PC-9 (cell line): ENCODE measurements at regions not wholly inside any gene's neighbourhood (a gene's known extent, or its start where the extent isn't known, plus 50 kb on each side); places are given as distances from the start of the nearest gene placed in this dataset.

Experiments
- BruUV-seq: library from RNA; stranded (reverse); fragments of 400-500 nt; replicated peaks from 2 replicates; lab custom pipeline; 2021; lab: Mats Ljungman, UMichigan
- CTCF ChIA-PET: fragments of 300-600 bp; sonication (Branson Sonifier 250); formaldehyde crosslinking; loops from one replicate; lab custom pipeline; 2022; ENCODE audit warnings: antibody characterized with exemption; lab: Charles Lee
- POLR2A ChIA-PET: fragments of 300-600 bp; sonication (Branson Sonifier 250); formaldehyde crosslinking; loops from one replicate; lab custom pipeline; 2022; ENCODE audit warnings: antibody characterized with exemption; ENCODE audit not compliant: unreplicated experiment; lab: Charles Lee
- DNase-seq, 2 experiments: peaks; one replicate each; pipeline versions ENCODE4 v3.0.0 to v3.0.0-alpha.2; 2015 to 2022; ENCODE audit warnings: mixed read lengths in 1 of 2
- H2AFZ ChIP-seq: fragments of 200-600 bp; sonication (generic); 2 replicates; pipeline ENCODE4 v1.8.1; 2017; ENCODE audit warnings: antibody characterized with exemption
- H3F3A ChIP-seq: fragments of 200-600 bp; sonication (generic); 2 replicates; pipeline ENCODE4 v1.8.1; 2017; ENCODE audit warnings: antibody characterized with exemption, mild to moderate bottlenecking, low read depth; ENCODE audit not compliant: insufficient read depth
- H3K27ac ChIP-seq: fragments of 200-600 bp; sonication (generic); 2 replicates; pipeline ENCODE4 v1.6.1; 2016; ENCODE audit warnings: mixed run types
- H3K27me3 ChIP-seq: fragments of 200-600 bp; sonication (generic); 2 replicates; pipeline ENCODE4 v1.6.1; 2016; ENCODE audit warnings: low read depth, mixed run types; ENCODE audit not compliant: insufficient read depth
- H3K36me3 ChIP-seq: fragments of 200-600 bp; sonication (generic); 2 replicates; pipeline ENCODE4 v1.6.1; 2016; ENCODE audit warnings: low read depth, mixed run types
- H3K4me1 ChIP-seq: fragments of 200-600 bp; sonication (generic); replicated peaks from 2 replicates; pipeline ENCODE4 v1.6.1; 2016; ENCODE audit warnings: mixed run types; ENCODE audit not compliant: insufficient read depth
- H3K4me2 ChIP-seq: fragments of 200-600 bp; sonication (generic); 2 replicates; pipeline ENCODE4 v1.6.1; 2017; ENCODE audit warnings: mixed run types
- H3K4me3 ChIP-seq: fragments of 200-600 bp; sonication (generic); 2 replicates; pipeline ENCODE4 v1.6.1; 2016; ENCODE audit warnings: mixed run types
- H3K79me2 ChIP-seq: fragments of 200-600 bp; sonication (generic); 2 replicates; pipeline ENCODE4 v1.6.1; 2017; ENCODE audit warnings: low read depth, mixed run types
- H3K9me2 ChIP-seq: fragments of 200-600 bp; sonication (generic); 2 replicates; pipeline ENCODE4 v1.8.1; 2017; ENCODE audit warnings: mild to moderate bottlenecking; ENCODE audit not compliant: insufficient read depth
- H3K9me3 ChIP-seq: fragments of 200-600 bp; sonication (generic); 2 replicates; pipeline ENCODE4 v1.8.1; 2016; ENCODE audit warnings: low read depth; ENCODE audit not compliant: insufficient read depth
- H4K20me1 ChIP-seq: fragments of 200-600 bp; sonication (generic); 2 replicates; pipeline ENCODE4 v1.8.1; 2017; ENCODE audit not compliant: insufficient read depth
- CTCF ChIP-seq: fragments of 200-600 bp; sonication (generic); conservative IDR thresholded peaks from 2 replicates; pipeline ENCODE4 v1.6.1; 2017; ENCODE audit warnings: mixed run types, antibody characterized with exemption, mild to moderate bottlenecking, moderate library complexity
- EZH2 ChIP-seq: fragments of 200-600 bp; sonication (generic); IDR thresholded peaks from 2 replicates; pipeline ENCODE4 v1.8.0; 2017; ENCODE audit warnings: antibody characterized with exemption, low read depth
- intact Hi-C: fragments of 100-400 bp; cut with micrococcal nuclease; formaldehyde crosslinking; loops from one replicate; pipeline ENCODE4 v1.10.0; 2022; ENCODE audit not compliant: unreplicated experiment

- H3K79me2 ChIP-seq, result no peaks in the 10 kb centered on the region
- no peaks in the 10 kb centered on the region for H4K20me1 ChIP-seq
- TF ChIP-seq CTCF (no peak), EZH2 (no peak)
- no TSS peak for BruUV-seq
- H3K4me2 ChIP-seq, result no peak overlapping the region
- H3K4me1 ChIP-seq, result no peaks in the 10 kb centered on the region
- H3K36me3 ChIP-seq, result no peaks in the 10 kb centered on the region
- CTCF ChIA-PET, result no interaction called here
- no peak overlapping the region for H2AFZ ChIP-seq
- no peak overlapping the region for H3K4me3 ChIP-seq
- no peak for DNase-seq
- no peaks in the 10 kb centered on the region for H3F3A ChIP-seq
- POLR2A ChIA-PET, result no interaction called here
- H3K27me3 ChIP-seq, result no peaks in the 10 kb centered on the region
- intact Hi-C loops, result no loop called here
- no peaks in the 10 kb centered on the region for H3K9me2 ChIP-seq
- H3K9me3 ChIP-seq, result no peaks in the 10 kb centered on the region
- no peak overlapping the region for H3K27ac ChIP-seq
Measured at GRCh38 chr5:114839360-114839759, 330.3 kb downstream of the TRIM36 start.

- Histone ChIP-seq H4K20me1 (no peaks in the 10 kb centered on the region), H3K27ac (no peak overlapping the region), H3K79me2 (no peaks in the 10 kb centered on the region), H3K4me1 (no peaks in the 10 kb centered on the region), H3K9me2 (no peaks in the 10 kb centered on the region; the same call in 1 of the 2 replicates), H3K4me2 (no peak overlapping the region), H3K4me3 (no peak overlapping the region), H3K27me3 (no peaks in the 10 kb centered on the region), H2AFZ (no peak overlapping the region), H3K36me3 (no peaks in the 10 kb centered on the region), H3K9me3 (no peaks in the 10 kb centered on the region), H3F3A (no peaks in the 10 kb centered on the region)
- DNase-seq, result no peak
- intact Hi-C loops, result no loop called here
- TF ChIP-seq EZH2, result no peak
- TF ChIP-seq CTCF, result no peak
- no TSS peak for BruUV-seq
- ChIA-PET CTCF (no interaction called here), POLR2A (no interaction called here)
Measured at GRCh38 chr5:114838937-114839336, 330.8 kb downstream of the TRIM36 start.

GRCh38 chr5:114830114-114830513 is 339.6 kb downstream of the TRIM36 start:
- CTCF ChIA-PET, result no interaction called here
- no peak overlapping the region for H3K4me2 ChIP-seq

GRCh38 chr5:114822863-114823262 is 346.8 kb downstream of the TRIM36 start:
- Histone ChIP-seq H4K20me1 (no peaks in the 10 kb centered on the region), H3F3A (no peaks in the 10 kb centered on the region), H3K4me2 (no peak overlapping the region), H3K9me3 (no peaks in the 10 kb centered on the region), H3K9me2 (no peaks in the 10 kb centered on the region), H2AFZ (no peak overlapping the region), H3K79me2 (no peaks in the 10 kb centered on the region), H3K27ac (no peak overlapping the region), H3K27me3 (no peaks in the 10 kb centered on the region), H3K4me3 (no peak overlapping the region), H3K36me3 (no peaks in the 10 kb centered on the region), H3K4me1 (no peaks in the 10 kb centered on the region)
- ChIA-PET POLR2A (interaction anchor here (0.6 kb wide), 1 partner anchor 283 kb away, joined by 6 read pairs; no protein-coding TSS in a partner anchor), CTCF (no interaction called here)
- intact Hi-C loops, result no loop called here
- TF ChIP-seq EZH2, result no peak
- TF ChIP-seq CTCF, result no peak
- no TSS peak for BruUV-seq
- no peak for DNase-seq

More at GRCh38 chr5:114830114-114830513, 339.6 kb downstream of the TRIM36 start:
- no TSS peak for BruUV-seq
- H3K9me3 ChIP-seq, result no peaks in the 10 kb centered on the region
- no peaks in the 10 kb centered on the region; the same call in 1 of the 2 replicates for H3K9me2 ChIP-seq
- H3K4me1 ChIP-seq, result no peaks in the 10 kb centered on the region
- no peak for DNase-seq
- no peak overlapping the region for H3K4me3 ChIP-seq
- H2AFZ ChIP-seq, result no peak overlapping the region
- POLR2A ChIA-PET, result no interaction called here
- no peaks in the 10 kb centered on the region for H3K79me2 ChIP-seq
- no peaks in the 10 kb centered on the region for H3F3A ChIP-seq
- H3K36me3 ChIP-seq, result no peaks in the 10 kb centered on the region
- H3K27me3 ChIP-seq, result no peaks in the 10 kb centered on the region
- intact Hi-C loops, result no loop called here
- no peaks in the 10 kb centered on the region for H4K20me1 ChIP-seq
- no peak overlapping the region for H3K27ac ChIP-seq
- no peak for TF ChIP-seq EZH2
